ENCODE measurements at regions not wholly inside any gene's neighbourhood (a gene's known extent, or its start where the extent isn't known, plus 50 kb on each side); places are given as distances from the start of the nearest gene placed in this dataset.
"Not testable (repeated sequence)": the region's sequence is repeated elsewhere in the genome, so short reads cannot be mapped to it uniquely, and the experiment has no call there.

DNA sequence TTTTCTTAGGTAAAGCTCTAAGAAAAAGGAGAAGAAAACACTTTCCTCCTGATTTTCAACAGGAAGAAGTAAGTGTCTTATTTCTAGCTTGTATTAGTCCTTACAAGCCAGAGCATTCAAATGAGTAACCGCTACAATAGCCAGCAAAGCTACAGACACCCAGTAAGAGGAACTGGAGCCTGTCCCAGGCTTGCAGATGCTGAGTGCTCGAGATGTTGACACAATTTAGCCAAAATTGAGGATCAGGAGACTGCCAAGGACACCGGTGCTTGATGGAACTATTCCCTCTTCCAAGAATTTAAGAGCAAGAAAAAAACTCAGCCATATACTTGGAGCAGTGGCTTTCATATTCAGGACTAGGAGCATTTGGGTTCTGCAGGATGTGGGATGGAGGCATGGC is 149.3 kb upstream of the DPP6 start:
- DNase-seq, result no peak

DNA sequence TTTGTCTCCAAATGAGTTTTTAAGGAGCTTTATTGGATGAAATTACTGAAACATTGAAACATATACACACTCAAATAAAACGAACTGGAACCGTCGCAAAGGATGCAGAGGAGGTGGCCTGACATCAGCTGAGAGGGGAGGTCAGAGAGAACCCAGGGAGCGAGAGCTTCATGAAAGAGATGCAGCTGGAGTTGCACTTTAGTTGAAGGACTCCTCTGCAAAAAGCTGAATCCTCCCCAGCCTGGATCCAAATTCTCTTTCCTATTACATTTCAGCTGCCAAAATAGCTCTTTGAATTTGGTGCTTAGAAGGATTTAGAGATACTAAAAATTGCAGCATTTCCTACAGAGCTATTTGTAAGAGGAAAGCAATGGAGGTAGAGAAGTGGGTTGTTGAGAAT is 140.0 kb upstream of the DPP6 start:
- DNase-seq, result no peak

- DNase-seq, result no peak
Observed at GRCh38 chr7:153920126-153920525, 132.1 kb upstream of the DPP6 start.

DNA sequence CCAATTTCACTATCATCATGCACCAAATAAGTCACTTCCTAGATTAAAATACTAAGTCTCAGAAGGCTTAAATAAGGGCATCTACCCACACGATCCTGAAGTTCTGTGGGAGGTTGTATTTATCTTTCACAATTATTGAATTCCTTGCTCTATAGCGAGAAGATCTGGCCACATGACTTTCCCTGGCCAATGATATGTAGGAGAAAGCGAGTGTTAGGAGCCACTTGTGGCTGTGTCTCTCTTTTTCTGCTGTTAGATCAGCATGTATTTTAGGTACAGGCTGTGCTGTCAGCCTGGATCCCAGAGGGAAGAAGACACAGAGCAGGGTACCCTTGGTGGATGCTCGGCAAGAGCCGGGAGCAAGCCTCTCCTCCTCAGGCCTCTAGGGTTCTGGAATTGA is 131.3 kb upstream of the DPP6 start:
- DNase-seq, result no peak

GRCh38 chr7:153921408-153921807 is 130.8 kb upstream of the DPP6 start:
- DNase-seq, result no peak

- no peak for DNase-seq
Observed at GRCh38 chr7:153930696-153931095, 121.5 kb upstream of the DPP6 start.

DNA sequence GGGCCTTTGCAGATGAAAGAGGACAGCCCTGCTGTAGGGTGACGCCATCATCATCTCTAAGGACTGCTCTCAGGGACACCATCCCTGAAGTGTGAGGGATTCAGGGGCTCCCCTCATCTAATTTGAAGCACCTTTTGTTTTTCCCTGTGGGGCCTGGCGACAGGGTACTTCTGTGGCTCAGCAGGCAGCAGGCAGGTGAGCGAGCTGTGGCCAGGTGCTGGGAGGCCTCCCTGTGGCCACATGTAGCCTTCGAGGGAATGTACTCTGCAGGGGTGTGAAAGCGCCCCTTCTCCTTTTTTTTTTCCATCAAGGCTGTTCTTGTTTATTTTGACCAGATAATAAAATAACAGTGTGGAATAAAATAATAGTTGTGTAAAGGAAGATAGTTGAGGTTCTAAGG is 118.2 kb upstream of the DPP6 start:
- no peak for DNase-seq

DNA sequence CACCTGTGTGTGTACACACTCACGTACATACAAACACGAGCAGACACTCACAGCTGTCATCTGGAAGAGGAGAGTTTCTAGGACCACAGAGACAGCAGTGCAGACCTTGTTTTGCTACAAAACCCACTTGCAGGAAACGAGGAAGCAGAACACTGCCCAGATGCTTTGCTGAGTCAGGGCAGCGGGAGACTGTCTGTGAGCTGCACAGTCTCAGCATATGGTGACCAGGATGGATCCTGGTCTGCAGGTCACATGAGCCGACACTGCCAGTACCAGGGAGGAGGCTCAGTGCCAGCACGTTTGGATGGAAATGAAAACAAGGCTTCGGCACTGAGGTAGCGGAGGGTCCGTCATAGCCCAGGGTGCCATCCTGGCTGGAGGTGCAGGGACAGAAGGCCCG is 117.6 kb upstream of the DPP6 start:
- DNase-seq, result no peak

- no peak for DNase-seq
Observed at GRCh38 chr7:153935095-153935494, 117.1 kb upstream of the DPP6 start.

- DNase-seq, result no peak
Observed at GRCh38 chr7:153938451-153938850, 113.7 kb upstream of the DPP6 start.

- no peak for DNase-seq
Observed at GRCh38 chr7:153939177-153939576, 113.0 kb upstream of the DPP6 start.

DNA sequence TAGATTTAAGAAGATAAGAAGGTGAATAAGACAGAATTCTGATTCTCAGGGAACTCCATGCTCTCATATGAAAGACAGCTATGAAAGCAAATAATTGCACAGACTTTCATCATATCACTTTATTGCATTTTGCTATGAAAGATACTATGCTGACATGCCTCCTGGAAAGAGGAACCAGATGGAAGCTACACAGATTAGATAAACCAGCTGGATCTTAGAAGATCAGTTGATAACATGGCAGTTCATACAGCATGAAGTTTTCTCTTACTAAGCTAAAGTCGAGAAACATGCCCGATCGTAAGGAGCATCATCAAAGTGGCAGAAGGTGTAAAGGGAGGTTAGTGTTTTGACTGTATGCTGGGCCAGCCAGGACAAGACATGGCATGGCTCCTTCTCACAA is 112.5 kb upstream of the DPP6 start:
- DNase-seq, result no peak

DNA sequence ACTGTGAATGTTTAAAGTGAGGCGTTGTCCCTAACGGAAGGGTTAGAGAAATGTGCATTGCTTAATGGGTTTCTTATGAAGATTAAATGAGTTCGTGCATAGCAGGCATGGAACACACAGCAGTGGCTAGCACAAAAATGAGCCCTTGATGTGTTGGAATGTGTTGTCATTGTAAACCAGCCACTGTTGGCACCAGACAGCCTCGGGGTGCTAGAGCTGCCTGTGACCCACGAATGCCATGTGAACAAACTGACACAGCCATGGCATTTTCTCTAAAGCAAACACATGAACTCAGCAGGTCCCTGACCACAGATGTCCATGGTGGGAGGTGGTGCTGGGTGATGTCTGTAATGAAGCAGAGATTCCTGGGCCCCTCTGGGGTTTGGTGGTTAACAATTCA is 111.1 kb upstream of the DPP6 start:
- no peak for DNase-seq

DNA sequence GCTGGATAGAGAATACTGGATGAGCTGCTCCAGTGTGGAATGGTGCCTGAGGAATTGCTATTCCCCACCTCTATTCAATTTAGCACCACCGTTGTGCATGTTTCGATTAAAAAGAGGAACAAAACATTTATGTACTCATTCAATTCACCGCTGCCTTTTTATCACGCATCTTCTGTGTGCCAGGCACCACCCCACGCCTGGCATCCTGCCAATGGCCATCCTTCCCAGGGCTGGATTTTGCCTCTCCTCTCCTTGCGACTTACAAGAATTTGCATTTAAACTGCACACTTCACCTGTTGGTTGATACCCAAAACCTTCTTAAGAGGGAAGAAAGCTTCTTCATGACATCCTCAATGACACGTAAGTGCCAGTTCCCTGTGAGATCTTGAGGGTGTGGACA is 110.2 kb upstream of the DPP6 start:
- no peak for DNase-seq

GRCh38 chr7:153943457-153943856 is 108.7 kb upstream of the DPP6 start:
- DNase-seq, result no peak

GRCh38 chr7:153943861-153944260 is 108.3 kb upstream of the DPP6 start:
- DNase-seq, result no peak

GRCh38 chr7:153948060-153948459 is 104.1 kb upstream of the DPP6 start:
- no peak for DNase-seq

DNA sequence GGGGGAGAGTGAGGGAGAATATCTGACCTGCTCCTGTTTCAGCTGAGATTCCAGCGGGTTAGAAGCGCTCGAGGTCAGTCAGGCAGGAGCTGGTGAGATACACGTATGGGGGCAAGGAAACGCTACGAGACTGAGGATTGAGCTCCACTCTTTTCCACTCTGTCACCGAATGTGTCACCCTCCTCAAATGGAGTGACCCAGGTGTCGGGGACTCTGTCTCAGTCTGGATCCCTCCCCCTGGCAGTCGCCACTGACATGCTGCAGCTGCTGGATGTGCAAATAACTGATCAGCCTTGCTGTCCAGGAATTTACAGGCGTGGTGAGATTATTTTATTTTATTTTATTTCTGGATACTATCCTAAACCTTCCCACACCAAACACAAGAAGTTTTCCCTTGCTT is 100.9 kb upstream of the DPP6 start:
- no peak for DNase-seq

DNA sequence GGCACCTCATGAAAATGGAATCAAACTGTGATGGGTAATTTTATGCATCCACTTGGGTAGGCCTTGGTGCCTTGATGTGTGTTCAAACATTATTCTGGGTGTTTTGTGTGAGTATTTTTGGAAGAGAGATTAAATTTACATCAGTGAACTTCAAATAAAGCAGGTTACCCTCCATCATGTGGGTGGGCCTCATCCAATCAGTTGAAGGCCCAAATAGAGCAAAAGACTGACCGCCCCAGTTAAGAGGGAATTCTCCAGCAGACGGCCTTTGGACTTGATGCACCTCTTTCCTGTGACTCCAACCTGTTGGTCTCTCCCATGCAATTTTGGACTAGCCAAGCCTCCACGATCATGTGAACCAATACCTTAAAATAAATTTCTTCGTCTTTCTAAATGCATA is 97.7 kb upstream of the DPP6 start:
- DNase-seq, result no peak

GRCh38 chr7:153957677-153958076 is 94.5 kb upstream of the DPP6 start:
- not testable (repeated sequence) for DNase-seq

GRCh38 chr7:153958381-153958780 is 93.8 kb upstream of the DPP6 start:
- DNase-seq, result not testable (repeated sequence)

- not testable (repeated sequence) for DNase-seq
Observed at GRCh38 chr7:153958789-153959188, 93.4 kb upstream of the DPP6 start.

DNA sequence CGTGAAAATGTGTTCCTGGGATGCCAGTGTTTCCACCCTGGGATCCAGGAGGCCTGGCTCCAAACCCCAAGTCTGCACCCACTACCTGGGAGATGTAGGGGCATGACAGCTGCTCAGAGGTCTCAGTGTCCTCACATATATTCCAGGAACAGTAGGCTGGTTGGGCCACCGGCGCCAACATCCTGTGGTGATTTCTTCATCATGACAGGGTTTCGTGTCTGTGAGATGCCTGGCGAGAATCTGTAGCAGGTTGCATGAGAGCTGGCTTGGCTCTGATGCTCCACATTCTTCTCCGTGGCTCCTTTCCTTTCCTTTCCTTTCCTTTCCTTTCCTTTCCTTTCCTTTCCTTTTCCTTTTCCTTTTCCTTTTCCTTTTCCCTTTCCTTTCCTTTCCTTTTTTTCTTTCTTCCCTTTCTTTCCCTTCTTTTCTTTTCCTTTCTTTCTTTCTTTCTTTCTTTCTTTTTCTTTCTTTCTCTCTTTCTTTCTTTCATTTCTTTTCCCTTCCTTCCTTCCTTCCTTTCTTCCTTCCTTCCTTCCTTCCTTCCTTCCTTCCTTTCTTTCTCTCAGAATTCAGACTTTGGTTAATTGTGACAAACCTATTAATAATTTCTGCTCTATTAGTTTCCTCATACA is 87.6 kb upstream of the DPP6 start:
- DNase-seq, result not testable (repeated sequence)

DNA sequence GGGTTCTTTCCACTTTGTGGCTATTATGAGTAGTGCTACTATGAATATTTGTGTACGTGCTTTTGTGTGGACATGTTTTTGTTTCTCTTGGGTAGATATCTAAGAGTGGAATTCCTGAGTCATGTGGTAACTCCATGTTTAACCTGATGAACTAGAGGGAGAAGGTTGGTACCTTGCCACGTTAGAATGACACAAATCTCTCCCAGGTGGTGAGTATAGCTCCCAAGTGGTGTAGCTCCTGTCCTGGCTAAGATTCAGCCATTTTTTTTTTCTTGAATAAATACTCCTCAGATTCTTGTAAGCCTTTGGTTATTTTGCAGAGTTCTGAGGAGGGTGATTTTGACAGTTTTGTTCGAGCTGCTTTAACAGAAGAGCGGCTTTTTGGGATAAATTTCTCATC is 83.2 kb upstream of the DPP6 start:
- not testable (repeated sequence) for DNase-seq

- DNase-seq, result not testable (repeated sequence)
Observed at GRCh38 chr7:153974603-153975002, 77.6 kb upstream of the DPP6 start.

DNA sequence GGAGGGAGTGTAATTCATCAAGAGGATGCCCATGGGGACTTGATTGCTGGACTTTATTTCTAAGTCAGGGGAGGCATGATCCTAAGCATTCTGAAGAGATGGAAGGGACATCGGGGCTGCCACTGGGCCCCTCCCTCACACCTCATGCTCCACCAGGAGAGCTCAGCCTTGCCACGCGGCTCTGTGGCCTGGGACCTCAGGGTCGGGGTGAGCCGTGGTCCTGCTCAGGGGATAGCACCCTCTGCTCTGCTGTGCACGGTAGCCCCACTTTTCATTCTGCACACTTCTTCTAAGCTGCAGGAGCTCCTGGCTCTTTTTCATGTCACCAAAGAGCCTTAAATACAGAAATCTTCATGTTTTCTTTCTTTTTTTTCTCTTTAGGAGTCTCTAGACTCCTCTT is 75.5 kb upstream of the DPP6 start:
- not testable (repeated sequence) for DNase-seq

All from activated CD4-positive, alpha-beta T cell treated with anti-CD3 and anti-CD28 coated beads, Interleukin-2, amount 50 U/mL, for 16 hours (primary cell).